ENCODE measurements at regions not wholly inside any gene's neighbourhood (a gene's known extent, or its start where the extent isn't known, plus 50 kb on each side); places are given as distances from the start of the nearest gene placed in this dataset.

DNA sequence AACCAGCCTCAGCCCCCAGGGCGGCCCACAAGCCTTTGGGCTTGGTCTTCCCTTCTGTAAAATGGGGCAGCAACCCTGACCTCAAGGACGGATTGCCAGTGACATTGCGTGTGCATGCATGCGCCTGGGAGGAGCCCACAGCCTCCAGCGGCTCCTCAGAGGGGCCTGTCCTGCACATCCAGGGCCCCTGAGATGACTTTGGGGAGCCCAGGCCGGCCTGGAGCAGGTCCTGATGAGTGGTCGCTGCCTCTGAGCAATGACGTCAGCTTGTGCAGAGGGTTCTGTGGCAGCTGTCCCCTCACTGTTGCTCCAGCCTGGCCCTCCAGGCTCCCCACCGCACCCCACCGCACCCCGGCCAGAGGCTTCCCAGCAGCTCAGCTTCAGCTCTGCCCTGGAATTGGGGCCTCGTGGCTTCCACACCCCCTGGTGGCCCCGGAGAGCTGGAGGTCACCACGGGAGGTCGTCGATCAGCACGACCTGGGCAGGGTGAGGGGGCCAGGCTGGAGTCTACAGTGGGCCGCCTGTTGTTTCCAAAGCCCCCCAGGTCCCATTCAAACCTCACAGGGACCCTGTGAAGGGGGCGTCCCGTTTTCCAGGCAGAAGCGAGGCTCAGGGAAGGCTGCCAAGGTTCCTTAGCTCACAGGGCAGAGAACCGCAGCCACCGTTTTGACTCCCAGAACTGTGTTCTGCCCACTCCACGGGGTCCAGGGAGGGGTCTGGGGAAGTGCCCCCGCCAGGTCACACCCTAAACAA lies 341.8 kb downstream of the SEC14L1 start:
- no peak for TF ChIP-seq CTCF (CRISPR knock-in tag; IDR thresholded peaks at IDR 0.05)
- TF ChIP-seq IKZF4 (CRISPR knock-in tag; IDR thresholded peaks at IDR 0.05; ENCODE audit: borderline replicate concordance, low read depth, not compliant biosample characterization): no peak
- no peak for TF ChIP-seq EZH2 (conservative IDR thresholded peaks at IDR 0.05; ENCODE audit: low read depth, low read length)
- no peak for TF ChIP-seq ZNF773 (CRISPR knock-in tag; IDR thresholded peaks at IDR 0.05; ENCODE audit: borderline replicate concordance)
- no peak for TF ChIP-seq NFE2L1 (CRISPR knock-in tag; IDR thresholded peaks at IDR 0.05; ENCODE audit: borderline replicate concordance)
- TF ChIP-seq NFIB (CRISPR knock-in tag; IDR thresholded peaks at IDR 0.05; ENCODE audit: borderline replicate concordance): no peak
- no peak for TF ChIP-seq ATM (IDR thresholded peaks at IDR 0.05; ENCODE audit: borderline replicate concordance)
- TF ChIP-seq, protein P1, sequence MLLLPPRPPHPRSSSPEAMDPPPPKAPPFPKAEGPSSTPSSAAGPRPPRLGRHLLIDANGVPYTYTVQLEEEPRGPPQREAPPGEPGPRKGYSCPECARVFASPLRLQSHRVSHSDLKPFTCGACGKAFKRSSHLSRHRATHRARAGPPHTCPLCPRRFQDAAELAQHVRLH (CRISPR knock-in tag; IDR thresholded peaks at IDR 0.05; ENCODE audit: borderline replicate concordance, low read depth): no peak
- no peak for TF ChIP-seq SP2 (CRISPR knock-in tag; IDR thresholded peaks at IDR 0.05)
- TF ChIP-seq REST (IDR thresholded peaks at IDR 0.05; ENCODE audit: borderline replicate concordance in 1 of 2, low read depth in 1 of 2, low read length in 2 of 2): no peak
- TF ChIP-seq, protein P2, sequence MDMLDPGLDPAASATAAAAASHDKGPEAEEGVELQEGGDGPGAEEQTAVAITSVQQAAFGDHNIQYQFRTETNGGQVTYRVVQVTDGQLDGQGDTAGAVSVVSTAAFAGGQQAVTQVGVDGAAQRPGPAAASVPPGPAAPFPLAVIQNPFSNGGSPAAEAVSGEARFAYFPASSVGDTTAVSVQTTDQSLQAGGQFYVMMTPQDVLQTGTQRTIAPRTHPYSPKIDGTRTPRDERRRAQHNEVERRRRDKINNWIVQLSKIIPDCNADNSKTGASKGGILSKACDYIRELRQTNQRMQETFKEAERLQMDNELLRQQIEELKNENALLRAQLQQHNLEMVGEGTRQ (IDR thresholded peaks at IDR 0.05; ENCODE audit: low read depth, low read length): no peak
- TF ChIP-seq, protein P2 (CRISPR knock-in tag; IDR thresholded peaks at IDR 0.05; ENCODE audit: borderline replicate concordance): no peak

Data from HepG2 (cell line).